ENCODE measurements at regions not wholly inside any gene's neighbourhood (a gene's known extent, or its start where the extent isn't known, plus 50 kb on each side); places are given as distances from the start of the nearest gene placed in this dataset.

GRCh38 chr10:121262774-121263430 is 335.3 kb downstream of the FGFR2 start:
- TF ChIP-seq CTCF (IDR thresholded peaks at IDR 0.05; ENCODE audit: poor library complexity): no peak
- TF ChIP-seq EZH2phosphoT487 (IDR thresholded peaks at IDR 0.05; ENCODE audit: low read depth, severe bottlenecking, unreplicated experiment): no peak
- TF ChIP-seq EZH2 (IDR thresholded peaks at IDR 0.05; ENCODE audit: borderline replicate concordance): no peak
- no peaks in the 10 kb centered on the region for H3K27me3 ChIP-seq
- no peaks in the 10 kb centered on the region for H3K79me2 ChIP-seq
- H4K20me1 ChIP-seq (ENCODE audit: insufficient read depth, poor library complexity, severe bottlenecking): no peaks in the 10 kb centered on the region
- peak overlapping the region; percentile 52 for H3K27ac ChIP-seq
- H3K36me3 ChIP-seq (replicated peaks; ENCODE audit: insufficient read depth, low read depth): no peaks in the 10 kb centered on the region
- H3K9me2 ChIP-seq (replicated peaks; ENCODE audit: insufficient read depth): no peaks in the 10 kb centered on the region
- no peak overlapping the region for H3K4me3 ChIP-seq
- no peaks in the 10 kb centered on the region for H3K9me3 ChIP-seq (ENCODE audit: low read depth)
- WGBS (ENCODE audit: low lambda C conversion rate, missing lambda C conversion rate): 33% methylated on average over 10 of the region's 10 CpGs
- H3K4me2 ChIP-seq: peak overlapping the region; percentile 17
- DNase-seq (ENCODE audit: low spot score): no peak
- no peak overlapping the region for H2AFZ ChIP-seq
- peaks cover 37% of the 10 kb centered on the region for H3K4me1 ChIP-seq (ENCODE audit: insufficient read depth)

GRCh38 chr10:121263431-121263783 is 334.8 kb downstream of the FGFR2 start:
- H4K20me1 ChIP-seq (ENCODE audit: insufficient read depth, poor library complexity, severe bottlenecking): no peaks in the 10 kb centered on the region
- H3K4me1 ChIP-seq (ENCODE audit: insufficient read depth): peaks cover 37% of the 10 kb centered on the region
- no peak for TF ChIP-seq CTCF (IDR thresholded peaks at IDR 0.05; ENCODE audit: poor library complexity)
- no peak for TF ChIP-seq EZH2phosphoT487 (IDR thresholded peaks at IDR 0.05; ENCODE audit: low read depth, severe bottlenecking, unreplicated experiment)
- no peak for TF ChIP-seq EZH2 (IDR thresholded peaks at IDR 0.05; ENCODE audit: borderline replicate concordance)
- H3K79me2 ChIP-seq: no peaks in the 10 kb centered on the region
- H3K4me2 ChIP-seq: peak overlapping the region; percentile 17
- no peak overlapping the region for H2AFZ ChIP-seq
- peak overlapping the region; percentile 52 for H3K27ac ChIP-seq
- DNase-seq (ENCODE audit: low spot score): no peak
- WGBS (ENCODE audit: low lambda C conversion rate, missing lambda C conversion rate): 50% methylated on average over 6 of the region's 6 CpGs
- H3K9me3 ChIP-seq (ENCODE audit: low read depth): no peaks in the 10 kb centered on the region
- no peaks in the 10 kb centered on the region for H3K9me2 ChIP-seq (replicated peaks; ENCODE audit: insufficient read depth)
- no peaks in the 10 kb centered on the region for H3K27me3 ChIP-seq
- no peaks in the 10 kb centered on the region for H3K36me3 ChIP-seq (replicated peaks; ENCODE audit: insufficient read depth, low read depth)
- H3K4me3 ChIP-seq: no peak overlapping the region

- H2AFZ ChIP-seq: no peak overlapping the region
- H3K36me3 ChIP-seq (replicated peaks; ENCODE audit: insufficient read depth, low read depth): no peaks in the 10 kb centered on the region
- H3K4me3 ChIP-seq: no peak overlapping the region
- no peaks in the 10 kb centered on the region for H3K27me3 ChIP-seq
- H4K20me1 ChIP-seq (ENCODE audit: insufficient read depth, poor library complexity, severe bottlenecking): no peaks in the 10 kb centered on the region
- 45% methylated on average over 6 of the region's 6 CpGs for WGBS (ENCODE audit: low lambda C conversion rate, missing lambda C conversion rate)
- no peak overlapping the region for H3K27ac ChIP-seq
- DNase-seq (ENCODE audit: low spot score): no peak
- no peaks in the 10 kb centered on the region for H3K9me2 ChIP-seq (replicated peaks; ENCODE audit: insufficient read depth)
- H3K9me3 ChIP-seq (ENCODE audit: low read depth): no peaks in the 10 kb centered on the region
- H3K4me1 ChIP-seq (ENCODE audit: insufficient read depth): peaks cover 37% of the 10 kb centered on the region
- no peak overlapping the region for H3K4me2 ChIP-seq
- TF ChIP-seq EZH2phosphoT487 (IDR thresholded peaks at IDR 0.05; ENCODE audit: low read depth, severe bottlenecking, unreplicated experiment) (no peak), EZH2 (IDR thresholded peaks at IDR 0.05; ENCODE audit: borderline replicate concordance) (no peak), CTCF (IDR thresholded peaks at IDR 0.05; ENCODE audit: poor library complexity) (no peak)
- H3K79me2 ChIP-seq: no peaks in the 10 kb centered on the region
Measured at GRCh38 chr10:121265360-121266123, 332.7 kb downstream of the FGFR2 start.
